ENCODE measurements at regions not wholly inside any gene's neighbourhood (a gene's known extent, or its start where the extent isn't known, plus 50 kb on each side); places are given as distances from the start of the nearest gene placed in this dataset.

- DNase-seq (ENCODE audit: low read depth): peak; percentile 95
- no peak overlapping the region for H3K4me3 ChIP-seq (ENCODE audit: low read depth, low read length)
- TF ChIP-seq CTCF (IDR thresholded peaks at IDR 0.05; ENCODE audit: insufficient read depth, low read depth, low read length): no peak
Measured at GRCh38 chr3:178060407-178060806, 475.8 kb upstream of the KCNMB2 start.

GRCh38 chr3:178062126-178062525 lies 474.1 kb upstream of the KCNMB2 start:
- H3K4me3 ChIP-seq (ENCODE audit: low read depth, low read length): no peak overlapping the region
- DNase-seq (ENCODE audit: low read depth): no peak
- TF ChIP-seq CTCF (IDR thresholded peaks at IDR 0.05; ENCODE audit: insufficient read depth, low read depth, low read length): no peak

GRCh38 chr3:178063461-178063860 lies 472.8 kb upstream of the KCNMB2 start:
- H3K4me3 ChIP-seq (ENCODE audit: low read depth, low read length): no peak overlapping the region
- peak; percentile 48 for DNase-seq (ENCODE audit: low read depth)
- TF ChIP-seq CTCF (IDR thresholded peaks at IDR 0.05; ENCODE audit: insufficient read depth, low read depth, low read length): no peak

GRCh38 chr3:178067721-178068120 lies 468.5 kb upstream of the KCNMB2 start:
- peak; percentile 83 for DNase-seq (ENCODE audit: low read depth)
- no peak overlapping the region for H3K4me3 ChIP-seq (ENCODE audit: low read depth, low read length)
- TF ChIP-seq CTCF (IDR thresholded peaks at IDR 0.05; ENCODE audit: insufficient read depth, low read depth, low read length): no peak

GRCh38 chr3:178072391-178073305 lies 463.6 kb upstream of the KCNMB2 start:
- DNase-seq (ENCODE audit: low read depth): peak; percentile 49
- no peak overlapping the region for H3K4me3 ChIP-seq (ENCODE audit: low read depth, low read length)
- no peak for TF ChIP-seq CTCF (IDR thresholded peaks at IDR 0.05; ENCODE audit: insufficient read depth, low read depth, low read length)

- DNase-seq (ENCODE audit: low read depth): no peak
- TF ChIP-seq CTCF (IDR thresholded peaks at IDR 0.05; ENCODE audit: insufficient read depth, low read depth, low read length): no peak
- no peak overlapping the region for H3K4me3 ChIP-seq (ENCODE audit: low read depth, low read length)
Measured at GRCh38 chr3:178073366-178073765, 462.9 kb upstream of the KCNMB2 start.
